Head of caudate nucleus (tissue), 42 donors: ENCODE measurements at regions not wholly inside any gene's neighbourhood (a gene's known extent, or its start where the extent isn't known, plus 50 kb on each side); places are given as distances from the start of the nearest gene placed in this dataset.
A peak's percentile ranks its signal among the peaks of the same experiment; 100 is the strongest.

Experiments used
- DNase-seq, 42 donors: peaks; one replicate each; pipeline versions ENCODE4 v3.0.0 to v3.0.0-alpha.2; 2020 to 2021; ENCODE audit warnings: mixed read lengths in 7 of 42
- intact Hi-C: fragments of 100-400 bp; cut with DNase I; formaldehyde crosslinking; loops from one replicate; pipeline ENCODE4 v1.15.0; 2022

- DNase-seq: no peak
- intact Hi-C loops: no loop called here
Observed at GRCh38 chr9:12625844-12626243, 67.3 kb upstream of the TYRP1 start.

GRCh38 chr9:12627096-12627495 is 66.1 kb upstream of the TYRP1 start:
- intact Hi-C loops: no loop called here
- no peak for DNase-seq

GRCh38 chr9:12628546-12628945 is 64.6 kb upstream of the TYRP1 start:
- intact Hi-C loops: no loop called here
- DNase-seq: no peak

- no peak for DNase-seq
- intact Hi-C loops: no loop called here
Observed at GRCh38 chr9:12629067-12629466, 64.1 kb upstream of the TYRP1 start.

- intact Hi-C loops: no loop called here
- DNase-seq: no peak
Observed at GRCh38 chr9:12631866-12632265, 61.3 kb upstream of the TYRP1 start.

GRCh38 chr9:12633016-12633765 is 60.0 kb upstream of the TYRP1 start:
- intact Hi-C loops: no loop called here
- no peak for DNase-seq

GRCh38 chr9:12640016-12640587 is 53.1 kb upstream of the TYRP1 start:
- peak in 7 of 42 donors; percentile 9 to 46 (median 17) for DNase-seq

GRCh38 chr9:12640866-12641636 is 52.1 kb upstream of the TYRP1 start:
- intact Hi-C loops: no loop called here

More at GRCh38 chr9:12640016-12640587, 53.1 kb upstream of the TYRP1 start:
- intact Hi-C loops: no loop called here

More at GRCh38 chr9:12640866-12641636, 52.1 kb upstream of the TYRP1 start:
- DNase-seq: no peak
